ENCODE measurements at regions not wholly inside any gene's neighbourhood (a gene's known extent, or its start where the extent isn't known, plus 50 kb on each side); places are given as distances from the start of the nearest gene placed in this dataset.

DNA sequence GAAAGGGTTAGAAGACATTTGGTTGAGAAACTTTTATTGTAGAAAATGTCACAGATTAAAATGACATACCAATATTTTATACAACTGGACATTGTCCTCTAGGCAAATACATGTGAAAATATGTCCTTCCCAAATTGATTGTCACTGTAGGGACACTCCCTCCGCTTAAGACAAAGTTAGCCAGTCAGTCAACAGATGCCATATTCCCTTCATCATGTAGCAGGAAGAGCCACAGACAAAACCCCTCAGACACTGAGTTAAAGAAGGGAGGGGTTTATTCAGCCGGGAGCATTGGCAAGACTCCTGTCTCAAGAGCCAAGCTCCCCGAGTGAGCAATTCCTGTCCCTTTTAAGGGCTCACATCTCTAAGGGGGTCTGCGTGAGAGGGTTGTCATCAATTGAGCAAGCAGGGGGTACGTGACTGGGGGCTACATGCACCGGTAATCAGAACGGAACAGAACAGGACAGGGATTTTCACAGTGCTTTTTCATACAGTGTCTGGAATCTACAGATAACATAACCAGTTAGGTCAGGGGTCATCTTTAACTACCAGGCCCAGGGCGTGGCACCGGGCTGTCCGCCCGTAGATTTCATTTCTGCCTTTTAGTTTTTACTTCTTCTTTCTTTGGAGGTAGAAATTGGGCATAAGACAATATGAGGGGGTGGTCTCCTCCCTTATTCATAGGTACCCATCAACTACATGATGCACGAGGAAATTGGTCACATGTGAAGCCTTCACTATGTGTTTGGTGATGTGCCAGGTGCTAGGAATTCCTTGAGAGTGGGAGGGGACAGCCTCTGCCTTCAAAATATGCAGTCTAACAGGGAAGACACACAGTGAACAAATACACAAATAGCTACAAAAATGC is 155.7 kb upstream of the CDYL start:
- DNase-seq (ENCODE audit: low read depth, low spot score): no peak
- TF ChIP-seq, protein P1, sequence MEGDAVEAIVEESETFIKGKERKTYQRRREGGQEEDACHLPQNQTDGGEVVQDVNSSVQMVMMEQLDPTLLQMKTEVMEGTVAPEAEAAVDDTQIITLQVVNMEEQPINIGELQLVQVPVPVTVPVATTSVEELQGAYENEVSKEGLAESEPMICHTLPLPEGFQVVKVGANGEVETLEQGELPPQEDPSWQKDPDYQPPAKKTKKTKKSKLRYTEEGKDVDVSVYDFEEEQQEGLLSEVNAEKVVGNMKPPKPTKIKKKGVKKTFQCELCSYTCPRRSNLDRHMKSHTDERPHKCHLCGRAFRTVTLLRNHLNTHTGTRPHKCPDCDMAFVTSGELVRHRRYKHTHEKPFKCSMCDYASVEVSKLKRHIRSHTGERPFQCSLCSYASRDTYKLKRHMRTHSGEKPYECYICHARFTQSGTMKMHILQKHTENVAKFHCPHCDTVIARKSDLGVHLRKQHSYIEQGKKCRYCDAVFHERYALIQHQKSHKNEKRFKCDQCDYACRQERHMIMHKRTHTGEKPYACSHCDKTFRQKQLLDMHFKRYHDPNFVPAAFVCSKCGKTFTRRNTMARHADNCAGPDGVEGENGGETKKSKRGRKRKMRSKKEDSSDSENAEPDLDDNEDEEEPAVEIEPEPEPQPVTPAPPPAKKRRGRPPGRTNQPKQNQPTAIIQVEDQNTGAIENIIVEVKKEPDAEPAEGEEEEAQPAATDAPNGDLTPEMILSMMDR (IDR thresholded peaks at IDR 0.05; ENCODE audit: low read depth, low read length): no peak
- no peak overlapping the region for H3K4me3 ChIP-seq (ENCODE audit: low read depth, low read length)
- in situ Hi-C loops (cut with HindIII; ENCODE audit: low sequenced_read_pairs): no loop called here

DNA sequence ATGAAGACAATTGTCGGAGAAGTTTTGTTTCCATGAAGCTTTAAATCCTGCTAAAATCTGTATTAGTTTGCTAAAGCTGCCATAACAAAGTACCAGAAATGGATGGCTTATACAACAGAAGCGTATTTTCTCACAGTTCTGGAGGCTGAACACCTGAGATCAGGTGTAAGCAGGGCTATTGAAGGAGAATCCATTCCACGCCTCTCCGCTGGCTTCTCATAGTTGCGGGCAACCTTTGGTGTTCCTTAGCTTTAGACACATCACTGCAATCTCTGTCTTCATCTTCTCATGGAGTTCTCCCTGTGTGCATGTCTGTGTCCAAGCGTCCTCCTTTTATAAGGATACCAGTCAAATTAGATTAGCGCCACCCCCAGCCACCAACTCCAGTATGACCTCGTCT is 159.9 kb upstream of the CDYL start:
- TF ChIP-seq, protein P1 (IDR thresholded peaks at IDR 0.05; ENCODE audit: low read depth, low read length): no peak
- H3K4me3 ChIP-seq (ENCODE audit: low read depth, low read length): no peak overlapping the region

DNA sequence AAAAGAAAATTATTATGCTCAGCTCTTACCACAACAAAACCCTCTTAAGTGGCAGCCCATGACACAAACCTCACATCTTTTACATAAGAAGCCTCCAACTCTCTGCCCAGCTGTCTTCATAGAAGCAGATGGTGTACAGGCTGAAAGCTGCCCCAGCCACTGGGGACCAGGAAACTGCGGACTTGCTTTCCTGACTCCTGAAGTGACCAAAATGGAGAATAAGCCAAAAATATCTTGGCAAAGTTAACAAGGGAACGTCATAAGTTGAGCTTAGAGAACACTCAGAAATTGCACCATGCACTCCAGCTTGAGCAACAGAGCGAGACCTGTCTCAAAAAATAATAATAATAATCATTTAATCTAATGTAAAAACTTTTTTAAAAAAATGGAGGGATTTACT is 160.3 kb upstream of the CDYL start:
- no peak for DNase-seq (ENCODE audit: low read depth, low spot score)
- no peak overlapping the region for H3K4me3 ChIP-seq (ENCODE audit: low read depth, low read length)
- TF ChIP-seq, protein P1 (IDR thresholded peaks at IDR 0.05; ENCODE audit: low read depth, low read length): no peak
- in situ Hi-C loops (cut with HindIII; ENCODE audit: low sequenced_read_pairs): no loop called here

More for the DNA sequence above, 159.9 kb upstream of the CDYL start:
- in situ Hi-C loops (cut with HindIII; ENCODE audit: low sequenced_read_pairs): no loop called here
- no peak for DNase-seq (ENCODE audit: low read depth, low spot score)

DNA sequence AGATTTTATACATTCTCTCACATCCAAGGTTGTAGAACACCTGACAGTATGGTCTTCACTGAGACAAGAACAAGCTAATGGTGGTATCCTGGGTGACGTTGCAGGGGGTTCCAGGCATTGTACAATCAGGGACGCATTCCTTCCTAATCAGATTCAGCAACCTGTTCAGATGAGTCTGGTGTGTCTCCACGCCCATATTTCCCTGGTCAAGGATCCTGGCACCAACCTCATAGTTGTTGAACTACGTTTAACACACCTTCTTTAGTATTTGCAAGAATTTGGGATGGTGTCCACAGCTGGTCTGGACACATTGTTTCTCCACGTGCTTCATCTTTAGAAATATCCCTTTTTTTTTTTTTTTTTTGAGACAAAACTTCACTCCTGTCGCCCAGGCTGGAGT is 161.0 kb upstream of the CDYL start:
- no peak overlapping the region for H3K4me3 ChIP-seq (ENCODE audit: low read depth, low read length)
- DNase-seq (ENCODE audit: low read depth, low spot score): no peak
- TF ChIP-seq, protein P1 (IDR thresholded peaks at IDR 0.05; ENCODE audit: low read depth, low read length): no peak
- in situ Hi-C loops (cut with HindIII; ENCODE audit: low sequenced_read_pairs): no loop called here

DNA sequence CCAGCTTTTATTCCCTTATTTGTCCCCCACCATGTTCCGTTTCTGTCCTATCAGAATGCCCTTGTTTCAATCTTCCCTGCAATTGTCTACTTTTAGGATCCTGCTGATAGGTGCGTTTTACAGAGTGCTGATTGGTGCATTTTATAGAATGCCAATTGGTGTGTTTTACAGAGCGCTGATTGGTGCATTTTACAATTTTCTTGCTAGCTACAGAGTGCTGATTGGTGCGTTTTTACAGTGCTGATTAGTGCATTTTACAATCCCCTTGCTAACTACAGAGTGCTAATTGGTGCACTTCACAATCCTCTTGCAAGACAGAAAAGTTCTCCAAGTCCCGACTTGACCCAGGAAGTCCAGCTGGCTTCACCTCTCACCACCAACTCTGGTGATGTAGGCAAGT is 161.6 kb upstream of the CDYL start:
- no peak for DNase-seq (ENCODE audit: low read depth, low spot score)
- TF ChIP-seq, protein P1 (IDR thresholded peaks at IDR 0.05; ENCODE audit: low read depth, low read length): no peak
- in situ Hi-C loops (cut with HindIII; ENCODE audit: low sequenced_read_pairs): no loop called here
- H3K4me3 ChIP-seq (ENCODE audit: low read depth, low read length): no peak overlapping the region

DNA sequence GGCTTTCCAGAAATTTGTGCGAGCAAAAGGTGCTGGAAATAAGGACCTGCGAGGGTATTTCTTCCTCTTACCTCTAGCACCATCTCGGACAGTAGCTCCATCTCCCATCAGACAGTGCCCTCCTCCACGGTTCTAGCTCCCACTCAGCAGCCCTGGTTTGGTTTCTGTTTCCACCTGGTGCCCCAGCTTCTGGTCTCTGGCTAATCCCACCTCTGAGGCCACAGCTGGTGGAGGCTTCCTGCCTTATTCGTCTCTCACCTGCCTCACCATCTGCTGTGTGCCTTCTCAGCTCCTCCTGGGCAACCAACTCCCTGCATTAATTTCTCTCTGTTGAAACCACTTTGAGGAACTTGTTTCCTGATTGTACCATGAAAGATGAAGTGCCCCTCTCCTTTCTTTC is 162.4 kb upstream of the CDYL start:
- DNase-seq (ENCODE audit: low read depth, low spot score): no peak
- TF ChIP-seq, protein P1 (IDR thresholded peaks at IDR 0.05; ENCODE audit: low read depth, low read length): no peak
- in situ Hi-C loops (cut with HindIII; ENCODE audit: low sequenced_read_pairs): no loop called here
- H3K4me3 ChIP-seq (ENCODE audit: low read depth, low read length): no peak overlapping the region
